ENCODE measurements at regions not wholly inside any gene's neighbourhood (a gene's known extent, or its start where the extent isn't known, plus 50 kb on each side); places are given as distances from the start of the nearest gene placed in this dataset.

GRCh38 chr17:65477600-65477999 lies 83.8 kb downstream of the AXIN2 start:
- no peak for DNase-seq

DNA sequence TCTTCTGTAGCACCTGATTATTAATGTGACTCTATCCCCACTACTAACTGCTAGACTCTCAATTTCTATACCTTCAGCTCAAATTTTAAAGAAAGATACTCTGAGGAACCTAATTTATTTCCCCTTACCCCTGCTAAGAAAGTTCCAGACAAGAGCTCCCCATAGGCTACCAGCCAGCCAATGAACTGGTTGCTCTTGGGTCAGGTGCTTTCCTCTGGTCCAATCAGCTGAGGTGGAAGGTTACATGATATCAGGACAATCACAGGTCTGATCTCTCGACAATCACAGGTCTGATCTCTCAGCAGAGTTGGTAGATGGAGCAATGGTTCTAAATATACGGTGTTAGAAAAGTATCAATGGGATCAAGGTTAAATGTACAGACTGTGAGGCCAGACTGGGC lies 86.8 kb downstream of the AXIN2 start:
- no peak for DNase-seq

DNA sequence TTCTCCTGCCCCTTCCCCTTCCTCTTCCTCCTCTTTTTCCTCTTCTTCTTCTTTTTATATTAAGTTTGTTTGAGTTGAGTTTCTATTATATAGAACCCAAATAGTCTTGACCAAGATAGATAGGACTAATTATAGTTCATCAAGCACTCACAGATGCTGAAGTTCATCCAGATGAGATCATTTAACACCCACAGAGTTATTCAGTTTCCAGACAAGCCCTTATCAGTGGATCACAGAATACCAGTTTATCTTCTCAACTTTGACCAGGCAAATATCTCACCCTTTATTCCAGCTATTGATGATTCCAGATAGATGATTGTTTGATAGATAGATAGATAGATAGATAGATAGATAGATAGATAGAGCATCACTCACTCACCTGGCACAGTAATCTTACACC lies 87.5 kb downstream of the AXIN2 start:
- DNase-seq, result no peak

DNA sequence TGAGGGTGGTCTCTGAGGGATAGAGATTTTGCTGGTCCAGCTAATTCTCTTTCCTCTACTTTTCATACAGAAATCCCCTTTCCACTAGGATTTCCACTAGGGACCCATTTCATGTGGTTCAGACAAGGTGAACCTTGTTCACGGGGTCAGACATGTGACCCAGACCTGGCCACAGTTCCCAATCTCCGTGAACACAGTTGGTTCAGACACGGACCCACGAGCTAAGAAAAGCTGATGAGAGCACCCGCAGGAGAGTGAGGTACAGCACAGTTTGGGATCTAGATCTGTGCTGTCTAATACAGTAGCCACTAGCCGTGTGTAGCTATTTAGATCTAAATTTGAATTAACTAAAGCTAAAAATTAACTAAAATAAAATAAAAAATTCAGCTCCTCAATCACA lies 88.1 kb downstream of the AXIN2 start:
- no peak for DNase-seq

DNA sequence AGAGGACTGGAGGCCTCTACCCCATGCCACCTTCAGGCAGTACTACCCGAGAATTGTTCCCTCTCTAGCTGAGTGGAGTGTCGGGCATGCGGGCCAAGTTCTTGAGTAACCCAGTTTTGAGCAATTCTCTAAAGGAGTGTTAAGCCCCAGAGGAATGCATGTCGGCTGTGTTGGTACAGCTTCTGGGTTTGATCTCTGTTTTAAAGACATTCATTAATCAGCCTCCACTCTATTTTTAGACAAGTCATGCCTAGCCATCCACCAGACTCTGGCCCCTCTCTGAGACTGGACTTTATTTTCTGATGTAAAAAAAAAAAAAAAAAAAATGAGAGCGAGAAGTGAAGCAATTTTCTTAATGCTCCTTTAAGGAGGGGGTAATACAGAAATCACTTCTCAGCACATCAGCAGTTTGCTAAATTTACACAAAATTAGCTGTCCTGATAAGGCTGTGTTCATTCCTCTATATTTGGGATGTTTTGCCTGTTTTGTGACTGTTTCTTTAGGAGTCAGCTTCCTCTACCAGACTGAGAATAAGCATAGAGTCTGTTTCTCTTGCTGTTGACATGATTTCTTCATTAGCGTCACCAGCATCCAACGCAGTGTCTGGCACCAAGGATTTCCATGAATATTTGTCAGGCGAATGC lies 88.7 kb downstream of the AXIN2 start:
- peak; percentile 27 for DNase-seq

- no peak for DNase-seq
These were observed 90.7 kb downstream of the AXIN2 start for GRCh38 chr17:65470783-65471182.

DNA sequence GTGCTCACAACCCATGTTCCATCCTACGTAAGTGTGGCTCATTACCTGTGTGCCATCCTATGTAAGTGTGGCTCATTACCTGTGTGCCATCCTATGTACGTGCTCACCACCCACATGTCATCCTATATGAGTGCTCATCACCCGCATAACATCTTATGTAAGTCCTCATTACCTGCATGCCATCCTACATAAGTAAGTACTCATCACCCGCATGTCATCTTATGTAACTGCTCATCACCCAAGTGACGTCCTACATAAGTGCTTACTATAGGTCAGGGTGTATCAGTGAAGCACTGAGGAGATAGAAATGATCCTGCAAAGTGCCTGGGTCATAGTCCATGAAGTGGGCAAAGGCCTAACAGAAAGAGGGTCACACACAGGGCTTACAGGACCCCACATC lies 93.1 kb downstream of the AXIN2 start:
- no peak for DNase-seq

- no peak for DNase-seq
These were observed 94.3 kb downstream of the AXIN2 start for GRCh38 chr17:65467156-65467555.

GRCh38 chr17:65466547-65466946 lies 94.9 kb downstream of the AXIN2 start:
- DNase-seq, result no peak

DNA sequence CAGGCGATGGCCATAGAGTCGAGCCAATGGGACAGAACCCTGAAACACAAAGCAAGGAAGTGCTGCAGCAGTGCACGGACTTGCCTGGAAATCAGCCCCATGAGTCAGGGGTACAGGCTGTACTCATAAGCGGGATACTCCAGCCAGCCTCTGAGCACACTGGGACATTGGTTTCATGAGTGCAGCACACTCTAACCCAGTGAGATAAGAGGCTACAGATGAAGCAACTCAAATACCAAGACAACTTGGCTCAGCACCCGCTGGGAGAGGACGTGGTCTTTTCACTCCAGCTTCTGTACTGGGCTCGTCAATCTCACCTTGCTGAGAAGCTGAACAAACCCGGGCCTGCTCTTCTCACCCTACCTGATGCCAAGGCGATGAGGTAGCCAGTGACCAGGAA lies 98.2 kb downstream of the AXIN2 start:
- DNase-seq, result no peak

- no peak for DNase-seq
These were observed 101.6 kb downstream of the AXIN2 start for GRCh38 chr17:65459677-65460347.

GRCh38 chr17:65457635-65458257 lies 103.7 kb downstream of the AXIN2 start:
- DNase-seq, result no peak

- DNase-seq, result no peak
These were observed 104.3 kb downstream of the AXIN2 start for GRCh38 chr17:65457183-65457582.

DNA sequence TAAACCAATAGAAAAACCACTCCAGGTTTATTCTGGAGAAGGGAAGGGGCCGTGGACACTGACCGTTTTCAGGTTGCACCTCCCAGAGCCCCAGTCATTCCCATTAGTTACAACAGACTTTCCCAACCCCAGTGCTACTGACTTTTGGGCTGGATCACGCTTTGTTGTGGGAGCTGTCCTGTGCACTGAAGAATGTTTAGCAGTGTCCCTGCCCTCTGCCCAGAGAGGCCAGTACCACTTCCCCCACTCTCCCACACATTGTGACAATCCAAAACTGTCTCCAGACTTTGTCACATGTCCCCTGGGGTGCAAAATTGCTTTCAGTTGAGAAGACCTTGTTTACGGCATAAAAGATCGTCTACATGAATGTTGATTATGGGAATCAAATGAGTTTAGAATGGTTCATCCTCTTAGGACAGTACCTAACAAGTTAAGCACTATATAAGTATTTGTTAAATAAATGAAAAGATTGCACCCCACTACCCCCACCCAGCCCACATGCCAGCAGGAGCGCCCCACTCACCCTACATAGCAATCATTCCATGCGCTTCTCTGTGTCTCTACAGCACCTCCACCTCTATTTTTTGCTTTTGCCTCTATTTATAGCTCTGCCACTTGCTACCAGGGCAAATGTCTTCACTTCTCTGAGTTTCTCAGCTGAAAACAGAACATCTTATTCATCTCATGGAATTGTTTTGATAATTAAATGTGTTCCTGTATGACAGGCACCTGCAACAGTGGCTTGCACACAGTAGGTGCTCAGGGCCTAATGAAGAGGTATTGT lies 104.9 kb downstream of the AXIN2 start:
- no peak for DNase-seq

GRCh38 chr17:65455972-65456343 lies 105.5 kb downstream of the AXIN2 start:
- DNase-seq, result peak; percentile 17

DNA sequence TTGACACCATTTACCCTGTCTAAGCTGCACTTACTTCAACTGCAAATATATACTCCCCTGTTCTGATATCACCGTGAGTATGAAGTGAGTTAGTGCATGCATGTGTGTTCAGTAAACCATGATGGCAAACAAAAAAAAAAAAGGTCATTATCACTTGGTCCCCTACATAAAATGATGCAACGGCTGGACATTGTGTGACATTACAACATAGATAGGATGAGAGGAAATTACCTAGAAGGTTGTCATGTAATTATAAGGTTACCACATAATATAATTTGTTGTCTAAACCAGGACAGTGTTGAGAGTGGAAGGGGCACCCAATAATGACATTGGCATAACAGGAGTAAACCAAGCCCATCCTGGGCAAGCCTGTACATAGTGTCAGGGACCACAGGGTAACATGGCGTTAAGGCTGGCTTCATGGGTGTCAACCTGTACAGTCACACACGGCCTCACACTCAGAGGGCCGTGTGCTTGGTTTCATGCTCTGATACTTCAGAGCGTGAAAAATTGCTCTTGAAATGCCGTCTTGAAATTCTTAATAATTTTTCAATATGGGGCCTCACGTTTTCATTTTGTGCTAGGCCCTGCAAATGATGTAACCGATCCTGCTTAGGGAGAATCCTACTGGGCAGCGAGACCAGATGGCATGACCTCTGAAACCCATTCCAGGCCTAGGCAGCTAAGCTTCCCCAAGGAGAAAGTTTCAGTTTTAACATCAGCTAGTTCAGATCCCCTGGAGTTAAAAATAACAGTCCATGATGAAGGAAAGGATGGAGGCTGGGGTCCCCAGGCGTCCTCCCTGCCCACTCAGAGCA lies 106.1 kb downstream of the AXIN2 start:
- no peak for DNase-seq

- no peak for DNase-seq
These were observed 108.1 kb downstream of the AXIN2 start for GRCh38 chr17:65453204-65453931.

- no peak for DNase-seq
These were observed 112.0 kb downstream of the AXIN2 start for GRCh38 chr17:65449495-65449894.

DNA sequence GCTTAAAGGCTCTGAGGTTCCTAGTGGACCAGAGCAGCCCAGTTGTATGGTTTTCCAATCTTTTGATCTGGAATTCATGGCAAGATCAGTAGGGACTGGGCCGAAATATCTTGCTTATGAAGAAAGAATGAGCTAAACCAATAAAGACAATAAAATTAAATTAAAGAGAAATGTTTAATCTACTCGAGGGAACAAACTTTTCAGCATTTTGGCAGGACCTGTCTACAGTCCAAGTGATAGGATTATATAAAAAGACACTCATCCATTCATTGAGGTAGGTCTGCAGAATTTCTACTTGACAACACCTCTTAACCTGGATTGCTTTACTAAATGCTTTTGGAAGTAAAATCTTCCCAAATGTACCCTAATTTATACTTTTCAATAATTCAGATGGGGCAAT lies 113.6 kb downstream of the AXIN2 start:
- DNase-seq, result no peak

DNA sequence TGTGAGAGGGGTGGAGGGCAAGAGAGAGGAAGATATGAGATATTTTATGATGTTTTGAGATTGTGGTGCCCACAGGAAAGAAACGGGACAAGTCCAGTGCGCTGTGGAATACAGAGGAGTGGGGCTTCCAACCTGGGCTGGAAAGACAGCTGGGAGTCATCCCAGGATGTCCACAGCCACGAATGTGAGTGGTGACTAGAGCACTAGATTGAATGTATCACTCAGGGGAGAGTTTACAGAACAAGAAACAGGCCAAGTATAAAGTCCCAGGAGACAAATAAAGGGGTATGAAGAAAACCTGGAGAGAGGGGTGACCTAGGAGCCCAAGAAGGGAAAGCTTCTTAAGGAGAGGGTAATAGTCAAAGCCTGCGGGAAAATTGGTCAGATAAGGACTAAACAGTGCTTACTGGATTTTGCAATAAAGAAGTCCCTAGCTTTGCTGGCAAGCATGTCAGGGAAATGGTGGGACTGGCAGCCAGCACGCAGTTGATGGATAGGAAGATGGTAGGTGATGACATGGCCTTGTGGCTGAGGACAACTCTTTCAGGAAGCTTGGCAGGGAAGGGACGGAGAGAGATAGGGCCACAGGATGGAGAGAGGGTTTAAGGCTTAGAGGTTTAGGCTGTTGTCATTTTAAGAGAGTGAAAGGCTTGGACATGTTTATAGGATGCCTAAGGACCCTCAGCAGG lies 114.5 kb downstream of the AXIN2 start:
- DNase-seq, result no peak

DNA sequence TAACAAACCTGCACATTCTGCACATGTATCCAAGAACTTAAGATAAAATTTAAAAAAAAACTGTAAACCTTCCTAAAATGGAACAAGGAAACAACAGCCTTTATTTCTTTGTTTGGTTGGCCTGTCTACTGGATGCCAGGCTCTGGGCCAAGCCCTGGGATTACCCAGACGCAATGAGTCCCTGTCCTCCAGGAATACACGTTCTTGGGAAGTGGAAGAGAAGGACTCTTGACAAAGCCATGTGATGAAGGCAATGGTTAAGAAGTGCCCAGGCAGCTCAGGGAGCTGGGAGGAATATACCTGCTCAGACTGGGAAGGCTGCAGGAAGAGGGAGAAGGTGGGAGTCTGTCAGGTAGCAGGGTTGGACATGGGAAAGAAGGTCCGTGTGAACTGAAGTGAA lies 115.4 kb downstream of the AXIN2 start:
- DNase-seq, result no peak

GRCh38 chr17:65444049-65444448 lies 117.4 kb downstream of the AXIN2 start:
- no peak for DNase-seq
